ENCODE measurements at regions not wholly inside any gene's neighbourhood (a gene's known extent, or its start where the extent isn't known, plus 50 kb on each side); places are given as distances from the start of the nearest gene placed in this dataset.
A peak's percentile ranks its signal among the peaks of the same experiment; 100 is the strongest.

- Histone ChIP-seq H3K4me1 (no peaks in the 10 kb centered on the region), H3K27me3 (0 out of 2 replicates have a peak, but pooled peaks cover 3% of the 10 kb centered on the region), H3K36me3 (no peaks in the 10 kb centered on the region), H3K9me3 (replicated peaks) (no peaks in the 10 kb centered on the region), H3K4me3 (no peak overlapping the region), H3K27ac (no peak overlapping the region)
- DNase-seq, result no peak
Measured at GRCh38 chr5:163642904-163643303, 137.5 kb downstream of the MAT2B start.

DNA sequence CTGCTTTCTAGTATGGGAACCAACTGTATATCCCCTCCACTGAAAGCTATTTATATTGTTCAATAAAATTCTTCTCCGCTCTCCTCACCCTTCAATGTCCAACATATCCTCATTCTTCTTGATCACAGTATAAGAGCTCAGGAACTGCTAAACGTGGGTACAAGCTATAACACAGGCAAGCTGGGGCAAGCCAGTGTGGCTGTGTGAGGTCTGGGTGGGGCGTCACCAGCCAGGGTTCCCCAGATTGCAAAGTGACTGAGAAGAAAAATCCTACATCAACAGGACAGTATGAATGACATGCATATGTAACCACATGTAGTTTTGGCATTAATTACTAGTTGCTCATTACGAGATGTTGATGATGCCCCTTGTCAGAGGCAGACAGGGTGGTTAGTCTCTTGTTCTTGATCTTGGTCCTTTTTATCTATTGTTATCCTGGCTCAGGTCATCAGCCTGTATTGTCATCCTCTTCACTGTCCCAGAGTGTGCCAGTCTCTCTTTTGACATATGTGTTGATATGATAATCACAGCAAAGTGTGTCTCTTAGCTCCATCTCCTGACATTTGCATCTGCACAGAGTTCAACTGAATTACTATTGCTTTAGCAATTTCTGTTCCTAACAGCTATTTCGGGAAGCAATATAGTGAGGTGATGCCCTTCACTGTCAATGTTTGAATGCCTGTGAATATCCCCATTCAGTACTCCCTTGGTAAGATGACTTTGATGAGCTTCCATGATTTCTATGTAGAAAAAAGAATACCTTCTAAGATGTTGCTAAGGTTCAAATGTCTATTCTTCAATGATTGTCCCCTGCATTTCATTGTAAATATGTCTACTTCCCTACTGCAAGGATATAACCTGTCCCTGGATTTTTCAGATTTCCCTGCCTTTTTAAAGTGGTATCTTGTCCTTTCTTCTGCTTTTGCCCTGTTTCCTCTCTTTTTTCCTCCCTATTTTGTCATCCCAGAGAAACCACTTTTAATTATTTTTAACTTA lies 140.3 kb downstream of the MAT2B start:
- Histone ChIP-seq H3K27ac (no peak overlapping the region), H3K27me3 (0 out of 2 replicates have a peak, but pooled peaks cover 3% of the 10 kb centered on the region), H3K4me1 (no peaks in the 10 kb centered on the region; the same call in 1 of the 2 replicates), H3K9me3 (replicated peaks) (no peaks in the 10 kb centered on the region), H3K36me3 (no peaks in the 10 kb centered on the region), H3K4me3 (no peak overlapping the region)
- DNase-seq, result no peak

DNA sequence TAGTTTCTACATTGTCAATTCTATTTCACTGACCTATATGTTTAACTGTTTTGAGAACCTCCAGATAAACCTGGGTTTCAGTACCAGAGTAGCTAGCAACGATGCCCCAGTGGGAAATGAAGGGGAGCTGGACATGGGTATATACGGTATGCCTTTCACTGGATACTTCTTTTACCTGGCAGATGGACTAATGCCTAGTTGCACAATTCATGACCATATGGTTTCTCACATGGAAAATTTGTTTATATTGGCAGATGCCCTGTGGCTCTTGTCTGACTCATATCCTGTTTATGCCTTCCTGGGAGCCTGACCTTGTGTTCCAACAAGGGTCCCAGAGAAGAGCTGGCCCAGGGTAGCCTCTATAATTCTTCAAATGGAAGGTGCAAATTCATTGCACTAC lies 144.1 kb downstream of the MAT2B start:
- no peaks in the 10 kb centered on the region for H3K9me3 ChIP-seq (replicated peaks)
- H3K4me1 ChIP-seq, result no peaks in the 10 kb centered on the region; the same call in 1 of the 2 replicates
- peak in 1 of 2 experiments; percentile 25 for DNase-seq
- H3K27me3 ChIP-seq, result no peaks in the 10 kb centered on the region
- H3K27ac ChIP-seq, result no peak overlapping the region
- H3K4me3 ChIP-seq, result no peak overlapping the region
- no peaks in the 10 kb centered on the region for H3K36me3 ChIP-seq

DNA sequence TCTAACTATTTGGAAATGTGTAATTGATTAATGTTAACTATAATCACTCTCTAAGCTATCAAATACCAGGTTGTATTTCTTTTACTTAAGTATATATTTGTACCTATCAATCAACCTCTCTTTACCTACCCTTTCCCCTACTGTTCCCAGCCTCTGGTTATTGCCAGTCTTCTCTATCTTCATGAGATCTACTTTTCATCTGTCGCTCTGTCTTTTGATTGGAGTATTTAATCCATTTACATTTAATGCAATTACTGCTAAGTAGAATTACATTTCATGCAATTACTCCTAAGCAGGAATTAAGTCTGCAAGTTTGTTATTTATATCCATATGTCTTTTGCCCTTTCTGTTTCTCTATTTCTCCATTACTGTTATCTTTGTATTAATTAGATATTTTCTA lies 148.1 kb downstream of the MAT2B start:
- Histone ChIP-seq H3K27me3 (no peaks in the 10 kb centered on the region; the same call in 1 of the 2 replicates), H3K4me1 (no peaks in the 10 kb centered on the region; the same call in 1 of the 2 replicates)
- no peak for DNase-seq

GRCh38 chr5:163658702-163659567 lies 153.5 kb downstream of the MAT2B start:
- H3K9me3 ChIP-seq (replicated peaks), result no peaks in the 10 kb centered on the region
- DNase-seq, result peak; percentile 3 to 35
- H3K4me1 ChIP-seq, result peaks cover 3% of the 10 kb centered on the region; the same call in 1 of the 2 replicates
- no peaks in the 10 kb centered on the region for H3K36me3 ChIP-seq
- no peaks in the 10 kb centered on the region; the same call in 1 of the 2 replicates for H3K27me3 ChIP-seq
- no peak overlapping the region for H3K4me3 ChIP-seq
- H3K27ac ChIP-seq, result no peak overlapping the region

More for the DNA sequence above, 148.1 kb downstream of the MAT2B start:
- Histone ChIP-seq H3K27ac (no peak overlapping the region), H3K36me3 (no peaks in the 10 kb centered on the region), H3K9me3 (replicated peaks) (no peaks in the 10 kb centered on the region), H3K4me3 (no peak overlapping the region)

DNA sequence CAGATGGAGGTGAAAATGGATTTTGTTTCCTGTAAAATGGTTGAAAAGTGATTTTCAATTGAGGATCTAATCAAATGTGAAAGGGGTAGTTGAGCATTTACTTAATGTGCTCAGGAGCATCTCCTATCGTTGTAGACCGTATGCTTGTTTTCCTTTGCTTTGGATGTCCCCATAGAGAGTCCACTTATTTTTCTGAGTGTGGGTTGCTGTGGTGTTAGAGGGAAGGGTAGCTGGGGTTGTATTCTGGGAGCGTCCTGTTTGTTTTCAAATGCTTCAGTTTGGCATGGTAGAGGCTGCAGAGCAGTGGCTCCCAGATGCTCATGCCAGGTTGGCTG lies 154.1 kb downstream of the MAT2B start:
- H3K27me3 ChIP-seq, result no peaks in the 10 kb centered on the region; the same call in 1 of the 2 replicates
- H3K27ac ChIP-seq, result no peak overlapping the region
- DNase-seq, result no peak
- no peaks in the 10 kb centered on the region for H3K9me3 ChIP-seq (replicated peaks)
- H3K36me3 ChIP-seq, result no peaks in the 10 kb centered on the region
- H3K4me3 ChIP-seq, result no peak overlapping the region
- H3K4me1 ChIP-seq, result peaks cover 3% of the 10 kb centered on the region; the same call in 1 of the 2 replicates

DNA sequence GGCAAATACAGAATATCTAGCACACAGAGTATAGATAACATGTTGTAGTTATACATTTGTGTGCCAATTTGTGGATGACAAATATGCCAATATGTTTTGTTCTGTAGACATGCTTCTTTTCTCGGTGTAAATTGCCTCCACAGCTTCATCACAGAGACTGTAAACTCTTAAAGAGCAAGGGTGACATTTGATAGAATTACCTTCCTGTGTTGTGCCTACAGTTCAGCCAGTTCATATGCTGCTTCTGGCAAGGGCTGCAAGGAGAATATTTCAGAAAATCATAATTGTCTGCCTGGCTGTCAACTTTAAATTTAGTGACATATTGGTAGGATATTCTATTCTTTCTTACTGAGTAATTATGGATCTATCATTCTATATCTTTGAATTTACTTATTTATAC lies 155.1 kb downstream of the MAT2B start:
- H3K4me1 ChIP-seq, result peaks cover 3% of the 10 kb centered on the region; the same call in 1 of the 2 replicates
- no peak for DNase-seq
- H3K27ac ChIP-seq, result no peak overlapping the region
- H3K36me3 ChIP-seq, result no peaks in the 10 kb centered on the region
- H3K9me3 ChIP-seq (replicated peaks), result no peaks in the 10 kb centered on the region
- H3K4me3 ChIP-seq, result no peak overlapping the region
- H3K27me3 ChIP-seq, result no peaks in the 10 kb centered on the region; the same call in 1 of the 2 replicates

DNA sequence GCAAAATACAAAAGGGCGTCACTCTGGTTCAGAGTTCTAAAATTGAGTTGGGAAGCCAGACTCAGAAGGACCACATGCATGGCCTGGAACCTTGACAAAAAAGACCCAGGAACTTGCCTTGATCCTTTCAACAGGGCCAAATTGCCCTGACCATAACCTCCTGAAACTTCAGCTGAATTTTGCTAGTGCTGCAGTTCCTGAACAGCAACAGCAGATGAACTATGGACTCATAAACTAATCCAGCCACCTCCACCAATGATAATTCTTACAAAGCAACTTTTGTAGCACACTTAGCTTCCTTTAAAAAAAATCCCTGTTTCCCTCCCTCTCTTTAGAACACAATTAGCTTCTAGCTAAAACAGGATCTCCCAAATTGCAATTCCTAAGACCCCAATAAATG lies 155.9 kb downstream of the MAT2B start:
- H3K4me3 ChIP-seq, result no peak overlapping the region
- no peak for DNase-seq
- H3K9me3 ChIP-seq (replicated peaks), result no peaks in the 10 kb centered on the region
- peaks cover 3% of the 10 kb centered on the region; the same call in 1 of the 2 replicates for H3K4me1 ChIP-seq
- H3K27me3 ChIP-seq, result no peaks in the 10 kb centered on the region; the same call in 1 of the 2 replicates
- H3K36me3 ChIP-seq, result no peaks in the 10 kb centered on the region
- no peak overlapping the region for H3K27ac ChIP-seq

- no peaks in the 10 kb centered on the region for H3K4me1 ChIP-seq
- no peak overlapping the region for H3K27ac ChIP-seq
- H3K36me3 ChIP-seq, result no peaks in the 10 kb centered on the region
- H3K9me3 ChIP-seq (replicated peaks), result no peaks in the 10 kb centered on the region
- H3K4me3 ChIP-seq, result no peak overlapping the region
- no peaks in the 10 kb centered on the region for H3K27me3 ChIP-seq
- no peak for DNase-seq
Measured at GRCh38 chr5:163670036-163670435, 164.6 kb downstream of the MAT2B start.

GRCh38 chr5:163677092-163677491 lies 171.7 kb downstream of the MAT2B start:
- H3K27me3 ChIP-seq, result no peaks in the 10 kb centered on the region
- no peaks in the 10 kb centered on the region for H3K9me3 ChIP-seq (replicated peaks)
- no peak overlapping the region for H3K4me3 ChIP-seq
- no peaks in the 10 kb centered on the region for H3K4me1 ChIP-seq
- no peak for DNase-seq
- H3K36me3 ChIP-seq, result no peaks in the 10 kb centered on the region
- H3K27ac ChIP-seq, result no peak overlapping the region

DNA sequence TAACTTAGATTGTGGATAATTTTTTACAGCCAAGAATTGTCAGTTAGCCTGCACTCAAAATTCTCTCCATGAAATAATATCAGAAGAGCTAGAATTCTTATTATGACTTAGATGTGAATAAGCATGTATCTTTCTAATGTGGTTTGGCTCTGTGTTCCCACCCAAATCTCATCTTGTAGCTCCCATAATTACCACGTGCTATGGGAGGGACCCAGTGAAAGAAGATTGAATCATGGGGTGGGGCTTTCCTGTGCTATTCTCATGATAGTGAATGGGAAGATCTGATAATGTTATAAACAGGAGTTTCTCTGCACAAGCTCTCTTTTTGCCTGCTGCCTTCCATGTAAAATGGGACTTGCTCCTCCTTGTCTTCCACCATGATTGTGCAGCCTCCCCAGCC lies 176.8 kb downstream of the MAT2B start:
- H3K4me3 ChIP-seq, result no peak overlapping the region
- DNase-seq, result no peak
- no peaks in the 10 kb centered on the region for H3K27me3 ChIP-seq
- H3K36me3 ChIP-seq, result no peaks in the 10 kb centered on the region
- no peaks in the 10 kb centered on the region for H3K9me3 ChIP-seq (replicated peaks)
- no peak overlapping the region for H3K27ac ChIP-seq
- no peaks in the 10 kb centered on the region for H3K4me1 ChIP-seq

DNA sequence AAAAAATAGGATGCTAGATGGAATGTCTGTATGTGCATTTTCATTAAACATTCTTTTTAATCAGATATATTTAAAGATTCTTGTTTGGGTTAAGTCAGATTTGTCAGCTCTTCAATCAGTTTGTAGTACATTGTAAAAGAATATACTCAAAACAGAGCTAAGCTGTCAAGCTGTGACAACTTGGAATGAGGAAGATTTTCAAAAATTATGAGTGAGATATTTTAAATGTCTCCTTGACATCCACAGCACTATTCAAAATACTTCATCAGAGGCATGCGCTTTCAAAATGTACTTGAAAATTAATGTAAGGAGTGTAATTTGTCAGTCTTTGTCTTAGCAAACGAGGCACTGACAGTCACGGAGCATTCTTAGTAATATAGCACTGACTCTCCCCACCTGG lies 182.0 kb downstream of the MAT2B start:
- Histone ChIP-seq H3K4me1 (no peaks in the 10 kb centered on the region), H3K36me3 (no peaks in the 10 kb centered on the region), H3K9me3 (replicated peaks) (no peaks in the 10 kb centered on the region), H3K27ac (no peak overlapping the region), H3K4me3 (no peak overlapping the region), H3K27me3 (peaks cover 18% of the 10 kb centered on the region)
- DNase-seq, result no peak

DNA sequence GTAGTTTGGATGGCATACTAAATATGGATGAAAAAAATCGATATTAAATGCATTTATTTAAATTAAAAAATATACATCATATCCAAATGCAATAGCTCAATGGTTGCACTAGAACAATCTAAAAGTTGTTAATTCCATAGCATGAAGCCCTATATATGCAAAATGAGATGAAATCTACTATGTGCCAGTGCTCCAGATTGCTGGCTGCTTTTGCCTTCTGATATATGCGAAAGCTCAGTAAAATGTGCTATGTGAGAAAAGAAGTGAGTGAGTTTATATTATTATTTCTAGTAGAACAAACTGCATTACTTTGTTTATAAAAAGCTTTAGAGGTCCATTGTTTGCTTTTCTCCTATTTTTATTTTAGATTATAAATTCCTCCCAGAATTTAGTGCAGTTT lies 186.7 kb downstream of the MAT2B start:
- DNase-seq, result no peak
- Histone ChIP-seq H3K36me3 (no peaks in the 10 kb centered on the region), H3K9me3 (replicated peaks) (no peaks in the 10 kb centered on the region), H3K4me1 (no peaks in the 10 kb centered on the region), H3K27ac (no peak overlapping the region), H3K4me3 (no peak overlapping the region), H3K27me3 (peaks cover 23% of the 10 kb centered on the region)

GRCh38 chr5:163695830-163696578 lies 190.6 kb downstream of the MAT2B start:
- H3K9me3 ChIP-seq (replicated peaks), result no peaks in the 10 kb centered on the region
- H3K4me3 ChIP-seq, result no peak overlapping the region
- no peaks in the 10 kb centered on the region for H3K36me3 ChIP-seq
- H3K4me1 ChIP-seq, result no peaks in the 10 kb centered on the region
- peaks cover 9% of the 10 kb centered on the region; the same call in 1 of the 2 replicates for H3K27me3 ChIP-seq
- H3K27ac ChIP-seq, result no peak overlapping the region
- DNase-seq, result peak; percentile 12 to 63
